WERI-Rb-1 (cell line): ENCODE measurements at regions not wholly inside any gene's neighbourhood (a gene's known extent, or its start where the extent isn't known, plus 50 kb on each side); places are given as distances from the start of the nearest gene placed in this dataset.

Experiments used
- DNase-seq: peaks from one replicate; pipeline ENCODE4 v3.0.0-alpha.2; 2020
- H3K27ac ChIP-seq: fragments of 250-450 bp; sonication (Bioruptor Pico); 2 replicates; pipeline ENCODE4 v1.5.1; 2020; ENCODE audit warnings: mild to moderate bottlenecking, moderate library complexity
- H3K27me3 ChIP-seq: fragments of 250-450 bp; sonication (Bioruptor Pico); 2 replicates; pipeline ENCODE4 v1.5.1; 2021; ENCODE audit warnings: mild to moderate bottlenecking, low read depth, moderate library complexity; ENCODE audit not compliant: insufficient read depth, severe bottlenecking
- H3K36me3 ChIP-seq: fragments of 250-450 bp; sonication (Bioruptor Pico); 2 replicates; pipeline ENCODE4 v1.5.1; 2020; ENCODE audit warnings: mild to moderate bottlenecking, moderate library complexity
- H3K4me3 ChIP-seq: 2 replicates; pipeline ENCODE4 v1.5.1; 2011; ENCODE audit warnings: low read depth, mild to moderate bottlenecking, control low read depth, low read length
- H3K9me3 ChIP-seq: fragments of 250-450 bp; sonication (Bioruptor Pico); 2 replicates; pipeline ENCODE4 v1.5.1; 2021; ENCODE audit warnings: mild to moderate bottlenecking, moderate library complexity; ENCODE audit not compliant: severe bottlenecking
- CTCF ChIP-seq: IDR thresholded peaks from 2 replicates; pipeline ENCODE4 v1.5.1; 2011; ENCODE audit warnings: low read depth, mild to moderate bottlenecking, control low read depth, inconsistent platforms, low read length

- Histone ChIP-seq H3K36me3 (no peaks in the 10 kb centered on the region), H3K9me3 (no peaks in the 10 kb centered on the region), H3K27ac (no peak overlapping the region), H3K4me3 (no peak overlapping the region), H3K27me3 (no peaks in the 10 kb centered on the region)
- TF ChIP-seq CTCF, result no peak
- no peak for DNase-seq
Measured at GRCh38 chr9:28960602-28961001, 1387.3 kb upstream of the C9orf72 start.

- no peaks in the 10 kb centered on the region for H3K36me3 ChIP-seq
- H3K4me3 ChIP-seq, result no peak overlapping the region
- no peaks in the 10 kb centered on the region for H3K9me3 ChIP-seq
- no peaks in the 10 kb centered on the region for H3K27me3 ChIP-seq
- no peak overlapping the region for H3K27ac ChIP-seq
- no peak for DNase-seq
- no peak for TF ChIP-seq CTCF
Measured at GRCh38 chr9:28961623-28962022, 1388.3 kb upstream of the C9orf72 start.

- DNase-seq, result no peak
- H3K27me3 ChIP-seq, result no peaks in the 10 kb centered on the region
- H3K4me3 ChIP-seq, result no peak overlapping the region
- H3K27ac ChIP-seq, result no peak overlapping the region
- H3K36me3 ChIP-seq, result no peaks in the 10 kb centered on the region
- no peaks in the 10 kb centered on the region for H3K9me3 ChIP-seq
- TF ChIP-seq CTCF, result no peak
Measured at GRCh38 chr9:28967226-28967625, 1393.9 kb upstream of the C9orf72 start.

GRCh38 chr9:28970241-28970654 is 1397.0 kb upstream of the C9orf72 start:
- Histone ChIP-seq H3K9me3 (no peaks in the 10 kb centered on the region), H3K4me3 (no peak overlapping the region), H3K27ac (no peak overlapping the region), H3K27me3 (no peaks in the 10 kb centered on the region), H3K36me3 (no peaks in the 10 kb centered on the region)
- no peak for DNase-seq
- no peak for TF ChIP-seq CTCF

- Histone ChIP-seq H3K27me3 (no peaks in the 10 kb centered on the region), H3K4me3 (no peak overlapping the region), H3K36me3 (no peaks in the 10 kb centered on the region), H3K27ac (no peak overlapping the region), H3K9me3 (no peaks in the 10 kb centered on the region)
- DNase-seq, result no peak
- no peak for TF ChIP-seq CTCF
Measured at GRCh38 chr9:28971881-28972280, 1398.6 kb upstream of the C9orf72 start.

- H3K4me3 ChIP-seq, result no peak overlapping the region
- H3K27ac ChIP-seq, result no peak overlapping the region
- no peaks in the 10 kb centered on the region for H3K36me3 ChIP-seq
- no peak for DNase-seq
- no peaks in the 10 kb centered on the region for H3K27me3 ChIP-seq
- no peak for TF ChIP-seq CTCF
- H3K9me3 ChIP-seq, result no peaks in the 10 kb centered on the region
Measured at GRCh38 chr9:28976250-28976649, 1403.0 kb upstream of the C9orf72 start.
